Neural cell (in vitro differentiated cells): ENCODE measurements at regions not wholly inside any gene's neighbourhood (a gene's known extent, or its start where the extent isn't known, plus 50 kb on each side); places are given as distances from the start of the nearest gene placed in this dataset.

Source experiments
- EP300 ChIP-seq: fragments of 450-650 bp; conservative IDR thresholded peaks from 2 replicates; pipeline ENCODE4 v1.6.1; 2014; ENCODE audit warnings: antibody characterized with exemption, mild to moderate bottlenecking, moderate library complexity; ENCODE audit not compliant: poor library complexity, severe bottlenecking
- EZH2 ChIP-seq: fragments of 200-600, 300-800 bp; shearing (Covaris generic), sonication (generic); IDR thresholded peaks from 2 replicates; pipeline ENCODE4 v1.6.1; 2014; ENCODE audit warnings: antibody characterized with exemption, low read length, borderline replicate concordance, mild to moderate bottlenecking; ENCODE audit not compliant: insufficient read depth, poor library complexity, severe bottlenecking
- MXI1 ChIP-seq: fragments of 450-650 bp; conservative IDR thresholded peaks from 2 replicates; pipeline ENCODE4 v1.6.1; 2014; ENCODE audit warnings: antibody characterized with exemption, mild to moderate bottlenecking; ENCODE audit not compliant: poor library complexity, severe bottlenecking
- POLR2AphosphoS5 ChIP-seq: IDR thresholded peaks from 2 replicates; pipeline ENCODE4 v1.6.1; 2012
- RAD21 ChIP-seq: fragments of 450-650 bp; conservative IDR thresholded peaks from 2 replicates; pipeline ENCODE4 v1.6.1; 2014; ENCODE audit warnings: antibody characterized with exemption, mild to moderate bottlenecking, moderate library complexity
- SMC3 ChIP-seq: fragments of 450-650 bp; conservative IDR thresholded peaks from 2 replicates; pipeline ENCODE4 v1.6.1; 2014; ENCODE audit warnings: antibody characterized with exemption, mild to moderate bottlenecking, moderate library complexity; ENCODE audit not compliant: poor library complexity
- TAF1 ChIP-seq: IDR thresholded peaks from 2 replicates; pipeline ENCODE4 v1.6.1; 2012; ENCODE audit warnings: low read depth
- TF ChIP-seq, protein P1 (sequence below): fragments of 450-650 bp; IDR thresholded peaks from 2 replicates; pipeline ENCODE4 v1.5.1; 2014; ENCODE audit warnings: antibody characterized with exemption, mild to moderate bottlenecking, moderate library complexity; ENCODE audit not compliant: poor library complexity, severe bottlenecking
- TF ChIP-seq, protein P2 (sequence below): IDR thresholded peaks from 2 replicates; pipeline ENCODE4 v1.6.1; 2012; ENCODE audit warnings: borderline replicate concordance

- no peak for TF ChIP-seq TAF1
- TF ChIP-seq, protein P1, sequence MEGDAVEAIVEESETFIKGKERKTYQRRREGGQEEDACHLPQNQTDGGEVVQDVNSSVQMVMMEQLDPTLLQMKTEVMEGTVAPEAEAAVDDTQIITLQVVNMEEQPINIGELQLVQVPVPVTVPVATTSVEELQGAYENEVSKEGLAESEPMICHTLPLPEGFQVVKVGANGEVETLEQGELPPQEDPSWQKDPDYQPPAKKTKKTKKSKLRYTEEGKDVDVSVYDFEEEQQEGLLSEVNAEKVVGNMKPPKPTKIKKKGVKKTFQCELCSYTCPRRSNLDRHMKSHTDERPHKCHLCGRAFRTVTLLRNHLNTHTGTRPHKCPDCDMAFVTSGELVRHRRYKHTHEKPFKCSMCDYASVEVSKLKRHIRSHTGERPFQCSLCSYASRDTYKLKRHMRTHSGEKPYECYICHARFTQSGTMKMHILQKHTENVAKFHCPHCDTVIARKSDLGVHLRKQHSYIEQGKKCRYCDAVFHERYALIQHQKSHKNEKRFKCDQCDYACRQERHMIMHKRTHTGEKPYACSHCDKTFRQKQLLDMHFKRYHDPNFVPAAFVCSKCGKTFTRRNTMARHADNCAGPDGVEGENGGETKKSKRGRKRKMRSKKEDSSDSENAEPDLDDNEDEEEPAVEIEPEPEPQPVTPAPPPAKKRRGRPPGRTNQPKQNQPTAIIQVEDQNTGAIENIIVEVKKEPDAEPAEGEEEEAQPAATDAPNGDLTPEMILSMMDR, result no peak
- no peak for TF ChIP-seq RAD21
- no peak for TF ChIP-seq SMC3
- no peak for TF ChIP-seq EZH2
- TF ChIP-seq POLR2AphosphoS5, result no peak
- TF ChIP-seq, protein P2, sequence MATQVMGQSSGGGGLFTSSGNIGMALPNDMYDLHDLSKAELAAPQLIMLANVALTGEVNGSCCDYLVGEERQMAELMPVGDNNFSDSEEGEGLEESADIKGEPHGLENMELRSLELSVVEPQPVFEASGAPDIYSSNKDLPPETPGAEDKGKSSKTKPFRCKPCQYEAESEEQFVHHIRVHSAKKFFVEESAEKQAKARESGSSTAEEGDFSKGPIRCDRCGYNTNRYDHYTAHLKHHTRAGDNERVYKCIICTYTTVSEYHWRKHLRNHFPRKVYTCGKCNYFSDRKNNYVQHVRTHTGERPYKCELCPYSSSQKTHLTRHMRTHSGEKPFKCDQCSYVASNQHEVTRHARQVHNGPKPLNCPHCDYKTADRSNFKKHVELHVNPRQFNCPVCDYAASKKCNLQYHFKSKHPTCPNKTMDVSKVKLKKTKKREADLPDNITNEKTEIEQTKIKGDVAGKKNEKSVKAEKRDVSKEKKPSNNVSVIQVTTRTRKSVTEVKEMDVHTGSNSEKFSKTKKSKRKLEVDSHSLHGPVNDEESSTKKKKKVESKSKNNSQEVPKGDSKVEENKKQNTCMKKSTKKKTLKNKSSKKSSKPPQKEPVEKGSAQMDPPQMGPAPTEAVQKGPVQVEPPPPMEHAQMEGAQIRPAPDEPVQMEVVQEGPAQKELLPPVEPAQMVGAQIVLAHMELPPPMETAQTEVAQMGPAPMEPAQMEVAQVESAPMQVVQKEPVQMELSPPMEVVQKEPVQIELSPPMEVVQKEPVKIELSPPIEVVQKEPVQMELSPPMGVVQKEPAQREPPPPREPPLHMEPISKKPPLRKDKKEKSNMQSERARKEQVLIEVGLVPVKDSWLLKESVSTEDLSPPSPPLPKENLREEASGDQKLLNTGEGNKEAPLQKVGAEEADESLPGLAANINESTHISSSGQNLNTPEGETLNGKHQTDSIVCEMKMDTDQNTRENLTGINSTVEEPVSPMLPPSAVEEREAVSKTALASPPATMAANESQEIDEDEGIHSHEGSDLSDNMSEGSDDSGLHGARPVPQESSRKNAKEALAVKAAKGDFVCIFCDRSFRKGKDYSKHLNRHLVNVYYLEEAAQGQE, result no peak
- TF ChIP-seq MXI1, result no peak
- no peak for TF ChIP-seq EP300
Measured at GRCh38 chr2:149702571-149702970, 115.0 kb upstream of the MMADHC start.
